ENCODE measurements at regions not wholly inside any gene's neighbourhood (a gene's known extent, or its start where the extent isn't known, plus 50 kb on each side); places are given as distances from the start of the nearest gene placed in this dataset.

GRCh38 chr7:1362301-1362700 lies 97.0 kb downstream of the MICALL2 start:
- Histone ChIP-seq H3K9ac (replicated peaks; ENCODE audit: extremely low read depth, insufficient read depth, low read length) (no peak overlapping the region), H3K4me3 (replicated peaks in 1 of 3; ENCODE audit: insufficient read depth in 1 of 3, low read depth in 1 of 3, low read length in 3 of 3) (no peak overlapping the region), H2AFZ (ENCODE audit: low read depth, low read length) (no peak overlapping the region), H3K4me2 (ENCODE audit: insufficient read depth, low read length) (no peak overlapping the region), H4K20me1 (replicated peaks; ENCODE audit: control insufficient read depth, extremely low read depth, insufficient read depth, low read length) (no peaks in the 10 kb centered on the region), H3K79me2 (ENCODE audit: control insufficient read depth, insufficient read depth, low read length) (no peaks in the 10 kb centered on the region), H3K9me3 (replicated peaks; ENCODE audit: control insufficient read depth, insufficient read depth, low read length) (no peaks in the 10 kb centered on the region), H3K4me1 (ENCODE audit: control insufficient read depth, extremely low read depth, insufficient read depth, low read length) (no peaks in the 10 kb centered on the region), H3K9me1 (replicated peaks; ENCODE audit: control insufficient read depth, extremely low read depth, insufficient read depth, low read length) (no peaks in the 10 kb centered on the region), H3K36me3 (ENCODE audit: control insufficient read depth in 2 of 2, extremely low read depth in 1 of 2, insufficient read depth in 2 of 2, low read length in 2 of 2) (no peaks in the 10 kb centered on the region), H3K27me3 (ENCODE audit: control insufficient read depth in 2 of 2, insufficient read depth in 2 of 2, low read length in 2 of 2) (no peaks in the 10 kb centered on the region), H3K27ac (ENCODE audit: insufficient read depth, low read depth, low read length) (no peak overlapping the region)
- dilution Hi-C loops (cut with MboI; ENCODE audit: extremely low pct_ligation_motif_present, low sequenced_read_pairs) = no loop called here
- intact Hi-C loops (cut with micrococcal nuclease) = no loop called here
- ChIA-PET CTCF (interaction anchor here (1.0 kb wide), 1 partner anchor 65 kb away, joined by 3 read pairs; no protein-coding TSS in a partner anchor), POLR2A (no interaction called here)
- no peak for TF ChIP-seq EZH2 (IDR thresholded peaks at IDR 0.05; ENCODE audit: borderline replicate concordance, low read depth, low read length, severe bottlenecking)
- no peak for TF ChIP-seq POLR2AphosphoS5 (IDR thresholded peaks at IDR 0.05; ENCODE audit: insufficient read depth, low read depth, low read length)
- no peak for TF ChIP-seq CTCF (IDR thresholded peaks at IDR 0.05; ENCODE audit: extremely low read depth in 1 of 2, insufficient read depth in 1 of 2, low read depth in 1 of 2, low read length in 2 of 2)
- no peak for TF ChIP-seq FOS (IDR thresholded peaks at IDR 0.05; ENCODE audit: borderline replicate concordance, insufficient read depth, low read length)
- no peak for TF ChIP-seq MYC (IDR thresholded peaks at IDR 0.05; ENCODE audit: low read depth, low read length)
- no peak for TF ChIP-seq MAX (IDR thresholded peaks at IDR 0.05; ENCODE audit: insufficient read depth, insufficient read length)
- TF ChIP-seq POLR2A (IDR thresholded peaks at IDR 0.05; ENCODE audit: low read depth, low read length) = no peak
- no peak for TF ChIP-seq JUN (IDR thresholded peaks at IDR 0.05; ENCODE audit: borderline replicate concordance, insufficient read depth, insufficient read length, low read depth)
- no peak for TF ChIP-seq GATA2 (IDR thresholded peaks at IDR 0.05; ENCODE audit: insufficient read depth, insufficient read length, low read depth, low read length)
- BruUV-seq (replicated peaks) = no TSS peak
- DNase-seq (ENCODE audit: low read depth, low spot score) (no peak), FAIRE-seq (no peak)
